DND-41 (cell line): ENCODE measurements at regions not wholly inside any gene's neighbourhood (a gene's known extent, or its start where the extent isn't known, plus 50 kb on each side); places are given as distances from the start of the nearest gene placed in this dataset.

Experiments used
- EZH2 ChIP-seq: IDR thresholded peaks from 3 replicates; pipeline ENCODE4 v1.6.1; 2012; ENCODE audit warnings: borderline replicate concordance, low read depth, mild to moderate bottlenecking, moderate library complexity, low read length, inconsistent platforms; ENCODE audit not compliant: severe bottlenecking
- TF ChIP-seq, protein P1 (sequence below): IDR thresholded peaks from 2 replicates; pipeline ENCODE4 v1.5.1; 2012; ENCODE audit warnings: borderline replicate concordance, low read length, moderate library complexity, mild to moderate bottlenecking; ENCODE audit not compliant: poor library complexity, severe bottlenecking; ENCODE audit errors: extremely low read depth

DNA sequence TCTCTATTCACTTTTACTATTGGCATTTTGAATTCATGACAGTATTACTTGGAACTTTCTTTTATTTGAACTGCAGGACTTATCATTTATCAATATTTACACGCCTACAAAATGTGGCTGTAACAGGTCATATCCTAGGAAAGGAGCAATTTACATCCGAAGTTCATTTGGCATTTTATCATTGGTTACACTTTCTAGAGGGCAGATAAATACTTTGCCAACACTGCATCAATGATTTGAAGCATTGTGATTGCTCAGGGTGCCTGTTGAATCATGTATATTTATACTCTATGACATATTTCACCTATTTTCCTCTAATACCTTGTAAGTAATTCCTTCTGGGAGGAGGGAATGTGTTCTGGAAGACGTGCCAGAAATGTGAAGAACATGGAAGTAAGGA lies 136.7 kb downstream of the MID1IP1 start:
- no peak for TF ChIP-seq EZH2
- TF ChIP-seq, protein P1, sequence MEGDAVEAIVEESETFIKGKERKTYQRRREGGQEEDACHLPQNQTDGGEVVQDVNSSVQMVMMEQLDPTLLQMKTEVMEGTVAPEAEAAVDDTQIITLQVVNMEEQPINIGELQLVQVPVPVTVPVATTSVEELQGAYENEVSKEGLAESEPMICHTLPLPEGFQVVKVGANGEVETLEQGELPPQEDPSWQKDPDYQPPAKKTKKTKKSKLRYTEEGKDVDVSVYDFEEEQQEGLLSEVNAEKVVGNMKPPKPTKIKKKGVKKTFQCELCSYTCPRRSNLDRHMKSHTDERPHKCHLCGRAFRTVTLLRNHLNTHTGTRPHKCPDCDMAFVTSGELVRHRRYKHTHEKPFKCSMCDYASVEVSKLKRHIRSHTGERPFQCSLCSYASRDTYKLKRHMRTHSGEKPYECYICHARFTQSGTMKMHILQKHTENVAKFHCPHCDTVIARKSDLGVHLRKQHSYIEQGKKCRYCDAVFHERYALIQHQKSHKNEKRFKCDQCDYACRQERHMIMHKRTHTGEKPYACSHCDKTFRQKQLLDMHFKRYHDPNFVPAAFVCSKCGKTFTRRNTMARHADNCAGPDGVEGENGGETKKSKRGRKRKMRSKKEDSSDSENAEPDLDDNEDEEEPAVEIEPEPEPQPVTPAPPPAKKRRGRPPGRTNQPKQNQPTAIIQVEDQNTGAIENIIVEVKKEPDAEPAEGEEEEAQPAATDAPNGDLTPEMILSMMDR, result no peak
